GM23338 (cell line): ENCODE measurements at regions not wholly inside any gene's neighbourhood (a gene's known extent, or its start where the extent isn't known, plus 50 kb on each side); places are given as distances from the start of the nearest gene placed in this dataset.

ENCODE experiments used
- ATAC-seq: fragments of 200-7000 bp; cut with Tn5 transposase; 3 replicates; pipeline ENCODE4 v1.9.1; 2020
- DNase-seq: peaks from one replicate; pipeline ENCODE4 v3.0.0-alpha.2; 2015; ENCODE audit warnings: low spot score
- H2AFZ ChIP-seq: fragments of 200-600 bp; sonication (generic); 2 replicates; pipeline ENCODE4 v1.8.0; 2016; ENCODE audit warnings: antibody characterized with exemption, mild to moderate bottlenecking, moderate library complexity
- H3F3A ChIP-seq: fragments of 200-600 bp; sonication (generic); replicated peaks from 2 replicates; pipeline ENCODE4 v1.8.0; 2017; ENCODE audit warnings: antibody characterized with exemption, mixed run types, low read depth
- H3K27ac ChIP-seq: fragments of 200-600 bp; sonication (generic); 2 replicates; pipeline ENCODE4 v1.6.1; 2016; ENCODE audit warnings: low read depth
- H3K27me3 ChIP-seq: fragments of 200-600 bp; sonication (generic); 2 replicates; pipeline ENCODE4 v1.8.0; 2016; ENCODE audit warnings: mild to moderate bottlenecking, mixed run types, moderate library complexity; ENCODE audit not compliant: insufficient read depth
- H3K36me3 ChIP-seq: fragments of 200-600 bp; sonication (generic); 2 replicates; pipeline ENCODE4 v1.8.0; 2016; ENCODE audit warnings: mild to moderate bottlenecking; ENCODE audit not compliant: insufficient read depth
- H3K4me1 ChIP-seq: fragments of 200-600 bp; sonication (generic); 2 replicates; pipeline ENCODE4 v1.8.0; 2016; ENCODE audit warnings: mild to moderate bottlenecking, moderate library complexity; ENCODE audit not compliant: insufficient read depth
- H3K4me2 ChIP-seq: fragments of 200-600 bp; sonication (generic); 2 replicates; pipeline ENCODE4 v1.7.1; 2017; ENCODE audit warnings: mixed run types
- H3K4me3 ChIP-seq: fragments of 200-600 bp; sonication (generic); 2 replicates; pipeline ENCODE4 v1.6.1; 2016; ENCODE audit warnings: mixed run types
- H3K79me2 ChIP-seq: fragments of 200-600 bp; sonication (generic); replicated peaks from 2 replicates; pipeline ENCODE4 v1.8.0; 2017; ENCODE audit warnings: mild to moderate bottlenecking; ENCODE audit not compliant: insufficient read depth
- H3K9me2 ChIP-seq: fragments of 200-600 bp; sonication (generic); 2 replicates; pipeline ENCODE4 v1.8.0; 2017; ENCODE audit not compliant: insufficient read depth
- H4K20me1 ChIP-seq: fragments of 200-600 bp; sonication (generic); replicated peaks from 2 replicates; pipeline ENCODE4 v1.8.0; 2017; ENCODE audit warnings: mild to moderate bottlenecking; ENCODE audit not compliant: insufficient read depth
- H3K27ac Mint-ChIP-seq: 2 replicates; pipeline ENCODE4 v1.8.0; 2020; ENCODE audit warnings: inconsistent platforms, mild to moderate bottlenecking, moderate library complexity, mixed read lengths
- H3K27me3 Mint-ChIP-seq: 3 replicates; pipeline ENCODE4 v1.8.0; 2022; ENCODE audit warnings: low read depth, mild to moderate bottlenecking, moderate library complexity, mixed read lengths, inconsistent platforms; ENCODE audit not compliant: insufficient read depth, poor library complexity
- H3K36me3 Mint-ChIP-seq: 3 replicates; pipeline ENCODE4 v1.8.0; 2021; ENCODE audit warnings: low read depth, mild to moderate bottlenecking, inconsistent platforms, moderate library complexity, mixed read lengths
- H3K4me1 Mint-ChIP-seq: 3 replicates; pipeline ENCODE4 v1.8.0; 2020; ENCODE audit warnings: mild to moderate bottlenecking, inconsistent platforms, mixed read lengths
- H3K4me3 Mint-ChIP-seq: 3 replicates; pipeline ENCODE4 v1.8.0; 2021; ENCODE audit warnings: moderate library complexity, mild to moderate bottlenecking, inconsistent platforms, mixed read lengths
- H3K9me3 Mint-ChIP-seq: 3 replicates; pipeline ENCODE4 v1.8.0; 2020; ENCODE audit warnings: moderate library complexity, mild to moderate bottlenecking, inconsistent platforms, mixed read lengths
- JUNB ChIP-seq: IDR thresholded peaks from one replicate; pipeline ENCODE4 v1.6.1; 2016; ENCODE audit warnings: antibody characterized with exemption; ENCODE audit not compliant: unreplicated experiment
- REST ChIP-seq: IDR thresholded peaks from one replicate; pipeline ENCODE4 v1.6.1; 2018; ENCODE audit warnings: antibody characterized with exemption; ENCODE audit not compliant: unreplicated experiment
- ZNF331 ChIP-seq: fragments of 250-450 bp; sonication (Bioruptor Pico); IDR thresholded peaks from 2 replicates; pipeline ENCODE4 v1.5.0; 2020; ENCODE audit warnings: low read depth, mild to moderate bottlenecking, moderate library complexity
- TF ChIP-seq, protein P1 (sequence below): fragments of 250-450 bp; sonication (Bioruptor Pico); IDR thresholded peaks from 2 replicates; pipeline ENCODE4 v1.5.0; 2020; ENCODE audit warnings: mild to moderate bottlenecking, moderate library complexity
- TF ChIP-seq, protein P2 (sequence below), 2 experiments: fragments of 200-600 bp in 1 of 2; sonication (generic) in 1 of 2; conservative IDR thresholded peaks; 2 replicates each; pipeline versions ENCODE4 v1.5.1 to v1.6.1; 2016 to 2017; ENCODE audit warnings: antibody characterized with exemption in 2 of 2, low read depth in 2 of 2, mild to moderate bottlenecking in 2 of 2, moderate library complexity in 1 of 2

- no peak for ATAC-seq
- H3K36me3 Mint-ChIP-seq: no peaks in the 10 kb centered on the region; the same call in 2 of the 3 replicates
Measured at GRCh38 chr15:56804938-56805337, 71.6 kb upstream of the ZNF280D start.

GRCh38 chr15:56804279-56804678, 71.0 kb upstream of the ZNF280D start:
- no peak overlapping the region for H3K4me3 Mint-ChIP-seq
- peaks cover 2% of the 10 kb centered on the region for H3K27me3 Mint-ChIP-seq
- H3K9me3 Mint-ChIP-seq: peaks cover 22% of the 10 kb centered on the region; the same call in 2 of the 3 replicates

More at GRCh38 chr15:56804938-56805337, 71.6 kb upstream of the ZNF280D start:
- Histone ChIP-seq H3F3A (no peaks in the 10 kb centered on the region), H3K9me2 (no peaks in the 10 kb centered on the region; the same call in 1 of the 2 replicates), H3K4me1 (no peaks in the 10 kb centered on the region), H3K27ac (no peak overlapping the region), H3K27me3 (no peaks in the 10 kb centered on the region), H2AFZ (no peak overlapping the region), H3K36me3 (peaks cover 4% of the 10 kb centered on the region; the same call in 1 of the 2 replicates), H3K79me2 (no peaks in the 10 kb centered on the region), H3K4me2 (no peak overlapping the region), H3K4me3 (no peak overlapping the region), H4K20me1 (no peaks in the 10 kb centered on the region)
- no peak overlapping the region for H3K4me3 Mint-ChIP-seq
- H3K27me3 Mint-ChIP-seq: peaks cover 2% of the 10 kb centered on the region
- H3K27ac Mint-ChIP-seq: no peak overlapping the region
- no peak for DNase-seq
- H3K9me3 Mint-ChIP-seq: peaks cover 23% of the 10 kb centered on the region; the same call in 2 of the 3 replicates
- no peak for TF ChIP-seq JUNB
- no peaks in the 10 kb centered on the region for H3K4me1 Mint-ChIP-seq

More at GRCh38 chr15:56804279-56804678, 71.0 kb upstream of the ZNF280D start:
- Histone ChIP-seq H3K27me3 (no peaks in the 10 kb centered on the region), H3F3A (no peaks in the 10 kb centered on the region), H3K4me1 (no peaks in the 10 kb centered on the region), H3K36me3 (peaks cover 4% of the 10 kb centered on the region; the same call in 1 of the 2 replicates), H3K9me2 (no peaks in the 10 kb centered on the region; the same call in 1 of the 2 replicates), H2AFZ (no peak overlapping the region), H3K4me3 (no peak overlapping the region), H3K27ac (no peak overlapping the region), H3K4me2 (no peak overlapping the region), H3K79me2 (no peaks in the 10 kb centered on the region), H4K20me1 (no peaks in the 10 kb centered on the region)
- no peak for DNase-seq
- no peak overlapping the region for H3K27ac Mint-ChIP-seq
- ATAC-seq: no peak
- H3K36me3 Mint-ChIP-seq: no peaks in the 10 kb centered on the region; the same call in 2 of the 3 replicates
- no peaks in the 10 kb centered on the region for H3K4me1 Mint-ChIP-seq
- TF ChIP-seq, protein P1, sequence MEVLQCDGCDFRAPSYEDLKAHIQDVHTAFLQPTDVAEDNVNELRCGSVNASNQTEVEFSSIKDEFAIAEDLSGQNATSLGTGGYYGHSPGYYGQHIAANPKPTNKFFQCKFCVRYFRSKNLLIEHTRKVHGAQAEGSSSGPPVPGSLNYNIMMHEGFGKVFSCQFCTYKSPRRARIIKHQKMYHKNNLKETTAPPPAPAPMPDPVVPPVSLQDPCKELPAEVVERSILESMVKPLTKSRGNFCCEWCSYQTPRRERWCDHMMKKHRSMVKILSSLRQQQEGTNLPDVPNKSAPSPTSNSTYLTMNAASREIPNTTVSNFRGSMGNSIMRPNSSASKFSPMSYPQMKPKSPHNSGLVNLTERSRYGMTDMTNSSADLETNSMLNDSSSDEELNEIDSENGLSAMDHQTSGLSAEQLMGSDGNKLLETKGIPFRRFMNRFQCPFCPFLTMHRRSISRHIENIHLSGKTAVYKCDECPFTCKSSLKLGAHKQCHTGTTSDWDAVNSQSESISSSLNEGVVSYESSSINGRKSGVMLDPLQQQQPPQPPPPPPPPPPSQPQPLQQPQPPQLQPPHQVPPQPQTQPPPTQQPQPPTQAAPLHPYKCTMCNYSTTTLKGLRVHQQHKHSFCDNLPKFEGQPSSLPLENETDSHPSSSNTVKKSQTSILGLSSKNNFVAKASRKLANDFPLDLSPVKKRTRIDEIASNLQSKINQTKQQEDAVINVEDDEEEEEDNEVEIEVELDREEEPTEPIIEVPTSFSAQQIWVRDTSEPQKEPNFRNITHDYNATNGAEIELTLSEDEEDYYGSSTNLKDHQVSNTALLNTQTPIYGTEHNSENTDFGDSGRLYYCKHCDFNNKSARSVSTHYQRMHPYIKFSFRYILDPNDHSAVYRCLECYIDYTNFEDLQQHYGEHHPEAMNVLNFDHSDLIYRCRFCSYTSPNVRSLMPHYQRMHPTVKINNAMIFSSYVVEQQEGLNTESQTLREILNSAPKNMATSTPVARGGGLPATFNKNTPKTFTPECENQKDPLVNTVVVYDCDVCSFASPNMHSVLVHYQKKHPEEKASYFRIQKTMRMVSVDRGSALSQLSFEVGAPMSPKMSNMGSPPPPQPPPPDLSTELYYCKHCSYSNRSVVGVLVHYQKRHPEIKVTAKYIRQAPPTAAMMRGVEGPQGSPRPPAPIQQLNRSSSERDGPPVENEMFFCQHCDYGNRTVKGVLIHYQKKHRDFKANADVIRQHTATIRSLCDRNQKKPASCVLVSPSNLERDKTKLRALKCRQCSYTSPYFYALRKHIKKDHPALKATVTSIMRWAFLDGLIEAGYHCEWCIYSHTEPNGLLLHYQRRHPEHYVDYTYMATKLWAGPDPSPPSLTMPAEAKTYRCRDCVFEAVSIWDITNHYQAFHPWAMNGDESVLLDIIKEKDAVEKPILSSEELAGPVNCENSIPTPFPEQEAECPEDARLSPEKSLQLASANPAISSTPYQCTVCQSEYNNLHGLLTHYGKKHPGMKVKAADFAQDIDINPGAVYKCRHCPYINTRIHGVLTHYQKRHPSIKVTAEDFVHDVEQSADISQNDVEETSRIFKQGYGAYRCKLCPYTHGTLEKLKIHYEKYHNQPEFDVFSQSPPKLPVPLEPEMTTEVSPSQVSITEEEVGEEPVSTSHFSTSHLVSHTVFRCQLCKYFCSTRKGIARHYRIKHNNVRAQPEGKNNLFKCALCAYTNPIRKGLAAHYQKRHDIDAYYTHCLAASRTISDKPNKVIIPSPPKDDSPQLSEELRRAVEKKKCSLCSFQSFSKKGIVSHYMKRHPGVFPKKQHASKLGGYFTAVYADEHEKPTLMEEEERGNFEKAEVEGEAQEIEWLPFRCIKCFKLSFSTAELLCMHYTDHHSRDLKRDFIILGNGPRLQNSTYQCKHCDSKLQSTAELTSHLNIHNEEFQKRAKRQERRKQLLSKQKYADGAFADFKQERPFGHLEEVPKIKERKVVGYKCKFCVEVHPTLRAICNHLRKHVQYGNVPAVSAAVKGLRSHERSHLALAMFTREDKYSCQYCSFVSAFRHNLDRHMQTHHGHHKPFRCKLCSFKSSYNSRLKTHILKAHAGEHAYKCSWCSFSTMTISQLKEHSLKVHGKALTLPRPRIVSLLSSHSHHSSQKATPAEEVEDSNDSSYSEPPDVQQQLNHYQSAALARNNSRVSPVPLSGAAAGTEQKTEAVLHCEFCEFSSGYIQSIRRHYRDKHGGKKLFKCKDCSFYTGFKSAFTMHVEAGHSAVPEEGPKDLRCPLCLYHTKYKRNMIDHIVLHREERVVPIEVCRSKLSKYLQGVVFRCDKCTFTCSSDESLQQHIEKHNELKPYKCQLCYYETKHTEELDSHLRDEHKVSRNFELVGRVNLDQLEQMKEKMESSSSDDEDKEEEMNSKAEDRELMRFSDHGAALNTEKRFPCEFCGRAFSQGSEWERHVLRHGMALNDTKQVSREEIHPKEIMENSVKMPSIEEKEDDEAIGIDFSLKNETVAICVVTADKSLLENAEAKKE (CRISPR knock-in tag): no peak
- TF ChIP-seq REST (no peak), ZNF331 (CRISPR knock-in tag) (no peak)
- TF ChIP-seq, protein P2, sequence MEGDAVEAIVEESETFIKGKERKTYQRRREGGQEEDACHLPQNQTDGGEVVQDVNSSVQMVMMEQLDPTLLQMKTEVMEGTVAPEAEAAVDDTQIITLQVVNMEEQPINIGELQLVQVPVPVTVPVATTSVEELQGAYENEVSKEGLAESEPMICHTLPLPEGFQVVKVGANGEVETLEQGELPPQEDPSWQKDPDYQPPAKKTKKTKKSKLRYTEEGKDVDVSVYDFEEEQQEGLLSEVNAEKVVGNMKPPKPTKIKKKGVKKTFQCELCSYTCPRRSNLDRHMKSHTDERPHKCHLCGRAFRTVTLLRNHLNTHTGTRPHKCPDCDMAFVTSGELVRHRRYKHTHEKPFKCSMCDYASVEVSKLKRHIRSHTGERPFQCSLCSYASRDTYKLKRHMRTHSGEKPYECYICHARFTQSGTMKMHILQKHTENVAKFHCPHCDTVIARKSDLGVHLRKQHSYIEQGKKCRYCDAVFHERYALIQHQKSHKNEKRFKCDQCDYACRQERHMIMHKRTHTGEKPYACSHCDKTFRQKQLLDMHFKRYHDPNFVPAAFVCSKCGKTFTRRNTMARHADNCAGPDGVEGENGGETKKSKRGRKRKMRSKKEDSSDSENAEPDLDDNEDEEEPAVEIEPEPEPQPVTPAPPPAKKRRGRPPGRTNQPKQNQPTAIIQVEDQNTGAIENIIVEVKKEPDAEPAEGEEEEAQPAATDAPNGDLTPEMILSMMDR (conservative IDR thresholded peaks at IDR 0.05; ENCODE audit: low read depth in 2 of 2): no peak
